Neural progenitor cell (in vitro differentiated cells): ENCODE measurements at regions not wholly inside any gene's neighbourhood (a gene's known extent, or its start where the extent isn't known, plus 50 kb on each side); places are given as distances from the start of the nearest gene placed in this dataset.

Source experiments
- CTCF ChIP-seq: fragments of 200-600 bp; sonication (generic); IDR thresholded peaks from 2 replicates; pipeline ENCODE4 v1.5.1; 2017; ENCODE audit warnings: antibody characterized with exemption, mild to moderate bottlenecking
- EZH2 ChIP-seq: fragments of 200-600 bp; sonication (generic); IDR thresholded peaks from 2 replicates; pipeline ENCODE4 v1.6.1; 2017; ENCODE audit warnings: antibody characterized with exemption, mild to moderate bottlenecking, moderate library complexity

DNA sequence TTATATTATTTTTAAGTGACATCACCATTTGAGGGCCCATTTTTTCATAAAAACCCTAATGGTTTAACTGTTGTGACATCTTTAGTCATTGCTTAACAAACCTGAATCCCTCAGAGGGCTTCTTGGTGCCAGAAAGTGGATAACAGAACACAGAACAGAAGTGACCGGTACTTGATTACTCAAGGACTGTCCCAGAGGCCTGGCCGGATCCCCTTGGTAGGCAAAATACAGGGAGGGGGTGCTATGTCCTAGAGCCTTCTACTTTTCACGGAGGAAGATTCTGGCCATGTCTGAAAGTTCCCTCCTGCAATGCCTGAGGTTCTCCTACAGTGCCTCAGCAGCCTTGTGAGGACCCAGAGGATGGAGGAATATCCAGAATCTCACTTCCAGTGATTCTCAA is 94.3 kb upstream of the DCLK2 start:
- TF ChIP-seq CTCF (no peak), EZH2 (no peak)
